HepG2 (cell line): ENCODE measurements at regions not wholly inside any gene's neighbourhood (a gene's known extent, or its start where the extent isn't known, plus 50 kb on each side); places are given as distances from the start of the nearest gene placed in this dataset.
A peak's percentile ranks its signal among the peaks of the same experiment; 100 is the strongest.

Source experiments
- ATAC-seq: fragments of 200-7000 bp; cut with Tn5 transposase; 3 replicates; pipeline ENCODE4 v1.9.1; 2020; ENCODE audit warnings: mild to moderate bottlenecking, moderate library complexity
- BruUV-seq: library from RNA; stranded (reverse); fragments of 400-500 nt; replicated peaks from 2 replicates; lab custom pipeline; 2021; lab: Mats Ljungman, UMichigan
- CTCF ChIA-PET: fragments of 300-600 bp; formaldehyde crosslinking; extraction: SDS; loops from one replicate; lab custom pipeline; 2021; ENCODE audit warnings: low total read pairs, inconsistent platforms, low intra/inter-chr PET ratio; lab: Yijun Ruan, JAX
- POLR2A ChIA-PET: fragments of 350-600 bp; sonication (Branson Sonifier 250); formaldehyde crosslinking; loops from one replicate; lab custom pipeline; 2020; ENCODE audit warnings: antibody characterized with exemption, inconsistent platforms; lab: Yijun Ruan, JAX
- DNase-seq: peaks from one replicate; pipeline ENCODE4 v3.0.0-alpha.2; 2015; ENCODE audit warnings: low spot score
- FAIRE-seq: peaks from 3 replicates; lab custom pipeline; 2011; peaks lifted over from hg19 to GRCh38; lab: Jason Lieb, UNC
- H2AFZ ChIP-seq: one replicate; pipeline ENCODE4 v1.6.1; 2011; ENCODE audit warnings: low read length, inconsistent platforms
- H3K27ac ChIP-seq: fragments of 300-600 bp; 3 replicates; pipeline ENCODE4 v1.8.0; 2011; ENCODE audit warnings: mixed run types, mild to moderate bottlenecking, mixed read lengths, low read length, inconsistent platforms; ENCODE audit not compliant: insufficient read depth; ENCODE audit errors: extremely low read length
- H3K27me3 ChIP-seq, 2 experiments: fragments of 200-600 bp in 1 of 2; 2 replicates in 1 of 2; 3 replicates in 1 of 2; pipeline versions ENCODE4 v1.6.0 to v1.8.0; 2011; ENCODE audit warnings: low read length in 2 of 2, mild to moderate bottlenecking in 2 of 2, moderate library complexity in 2 of 2, inconsistent platforms in 1 of 2; ENCODE audit not compliant: insufficient read depth in 2 of 2, control insufficient read depth in 1 of 2
- H3K36me3 ChIP-seq, 2 experiments: fragments of 200-600 bp in 1 of 2; replicated peaks in 1 of 2; 2 replicates in 1 of 2; 3 replicates in 1 of 2; pipeline versions ENCODE4 v1.5.1 to v1.8.0; 2011; ENCODE audit warnings: low read length in 2 of 2, inconsistent platforms in 1 of 2; ENCODE audit not compliant: insufficient read depth in 2 of 2, control insufficient read depth in 1 of 2
- H3K4me1 ChIP-seq: 2 replicates; pipeline ENCODE4 v1.5.1; 2012; ENCODE audit warnings: low read length, inconsistent platforms; ENCODE audit not compliant: insufficient read depth
- H3K4me2 ChIP-seq: 2 replicates; pipeline ENCODE4 v1.6.0; 2011; ENCODE audit warnings: low read depth, low read length, inconsistent platforms
- H3K4me3 ChIP-seq, 3 experiments: fragments of 200-600 bp in 1 of 3; sonication (generic), shearing (Covaris generic) in 1 of 3; replicated peaks in 1 of 3; 2 replicates each; pipeline ENCODE4 v1.5.1; 2011 to 2016; ENCODE audit warnings: low read length in 3 of 3, inconsistent platforms in 2 of 3, low read depth in 2 of 3, mild to moderate bottlenecking in 2 of 3, control low read depth in 1 of 3, mixed read lengths in 1 of 3; ENCODE audit not compliant: insufficient read depth in 1 of 3
- H3K79me2 ChIP-seq: one replicate; pipeline ENCODE4 v1.6.1; 2011; ENCODE audit warnings: low read length, inconsistent platforms; ENCODE audit not compliant: insufficient read depth
- H3K9ac ChIP-seq: 2 replicates; pipeline ENCODE4 v1.6.0; 2011; ENCODE audit warnings: mild to moderate bottlenecking, low read depth, low read length, inconsistent platforms; ENCODE audit not compliant: insufficient read depth
- H3K9me3 ChIP-seq: 2 replicates; pipeline ENCODE4 v1.5.1; 2012; ENCODE audit warnings: mild to moderate bottlenecking, low read length
- H4K20me1 ChIP-seq: 2 replicates; pipeline ENCODE4 v1.6.0; 2011; ENCODE audit warnings: inconsistent platforms, mild to moderate bottlenecking, low read length, moderate library complexity; ENCODE audit not compliant: insufficient read depth
- CEBPB ChIP-seq: IDR thresholded peaks from 2 replicates; pipeline ENCODE4 v1.6.1; 2011; ENCODE audit warnings: low read depth, low read length, improper control_type of control experiment, borderline replicate concordance
- EZH2 ChIP-seq: conservative IDR thresholded peaks from 2 replicates; pipeline ENCODE4 v1.6.1; 2012; ENCODE audit warnings: mild to moderate bottlenecking, low read depth, low read length, moderate library complexity
- JDP2 ChIP-seq: sonication (generic); formaldehyde crosslinking; IDR thresholded peaks from 2 replicates; pipeline ENCODE4 v1.8.1; 2022; ENCODE audit warnings: missing genetic modification reagents, borderline replicate concordance
- NKX3-1 ChIP-seq: sonication (generic); formaldehyde crosslinking; IDR thresholded peaks from 2 replicates; pipeline ENCODE4 v1.5.0; 2020; ENCODE audit warnings: missing genetic modification reagents
- THYN1 ChIP-seq: sonication (generic); formaldehyde crosslinking; IDR thresholded peaks from 2 replicates; pipeline ENCODE4 v1.8.1; 2023; ENCODE audit warnings: low read depth, mild to moderate bottlenecking, moderate library complexity, missing genetic modification reagents, borderline replicate concordance
- ZBTB2 ChIP-seq: sonication (generic); formaldehyde crosslinking; IDR thresholded peaks from 2 replicates; pipeline ENCODE4 v1.8.0; 2022; ENCODE audit warnings: low read depth, missing genetic modification reagents
- ZNF775 ChIP-seq: sonication (generic); formaldehyde crosslinking; IDR thresholded peaks from 2 replicates; pipeline ENCODE4 v1.4.0; 2020; ENCODE audit warnings: missing genetic modification reagents, mild to moderate bottlenecking, moderate library complexity, borderline replicate concordance
- WGBS: methylation state at CpG from one replicate; pipeline ENCODE4 v1.1.6; 2017; ENCODE audit warnings: low lambda C conversion rate; 5-methylcytosine and 5-hydroxymethylcytosine counted together
- in situ Hi-C: cut with HindIII; loops from 2 replicates; pipeline ENCODE4 v1.10.0; 2017; ENCODE audit warnings: low pct_unique_long_range_greater_than_20kb; ENCODE audit not compliant: extremely low pct_ligation_motif_present
- intact Hi-C: fragments of 100-400 bp; cut with micrococcal nuclease; formaldehyde crosslinking; loops from one replicate; pipeline ENCODE4 v1.10.0; 2022; ENCODE audit not compliant: unreplicated experiment
- TF ChIP-seq, protein P1 (sequence below), 2 experiments: sonication (generic) in 1 of 2; formaldehyde crosslinking in 1 of 2; IDR thresholded peaks; 2 replicates each; pipeline versions ENCODE4 v1.5.1 to v1.6.1; 2011 to 2020; ENCODE audit warnings: borderline replicate concordance in 1 of 2, low read depth in 1 of 2, low read length in 1 of 2, mild to moderate bottlenecking in 1 of 2, missing genetic modification reagents in 1 of 2, moderate library complexity in 1 of 2

GRCh38 chr2:116211719-116212118, 1602.8 kb upstream of the DDX18 start (continued):
- TF ChIP-seq, protein P1, sequence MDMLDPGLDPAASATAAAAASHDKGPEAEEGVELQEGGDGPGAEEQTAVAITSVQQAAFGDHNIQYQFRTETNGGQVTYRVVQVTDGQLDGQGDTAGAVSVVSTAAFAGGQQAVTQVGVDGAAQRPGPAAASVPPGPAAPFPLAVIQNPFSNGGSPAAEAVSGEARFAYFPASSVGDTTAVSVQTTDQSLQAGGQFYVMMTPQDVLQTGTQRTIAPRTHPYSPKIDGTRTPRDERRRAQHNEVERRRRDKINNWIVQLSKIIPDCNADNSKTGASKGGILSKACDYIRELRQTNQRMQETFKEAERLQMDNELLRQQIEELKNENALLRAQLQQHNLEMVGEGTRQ (IDR thresholded peaks at IDR 0.05; ENCODE audit: low read depth, low read length) = no peak
- TF ChIP-seq, protein P1 (CRISPR knock-in tag; IDR thresholded peaks at IDR 0.05; ENCODE audit: borderline replicate concordance) = no peak
- TF ChIP-seq NKX3-1 (CRISPR knock-in tag) = no peak
- no peak for TF ChIP-seq ZBTB2
- TF ChIP-seq ZNF775 = no peak
- no peak for TF ChIP-seq JDP2
- TF ChIP-seq EZH2 = no peak

GRCh38 chr2:116222793-116223192, 1591.7 kb upstream of the DDX18 start:
- Histone ChIP-seq H2AFZ (no peak overlapping the region), H3K27me3 (no peaks in the 10 kb centered on the region), H3K27ac (no peak overlapping the region), H3K79me2 (no peaks in the 10 kb centered on the region), H3K9ac (no peak overlapping the region), H4K20me1 (no peaks in the 10 kb centered on the region), H3K9me3 (peaks cover 90% of the 10 kb centered on the region), H3K36me3 (no peaks in the 10 kb centered on the region), H3K4me2 (no peak overlapping the region), H3K4me1 (no peaks in the 10 kb centered on the region), H3K4me3 (no peak overlapping the region)
- POLR2A ChIA-PET = no interaction called here
- in situ Hi-C loops = no loop called here
- no TSS peak for BruUV-seq
- intact Hi-C loops = no loop called here
- DNase-seq = no peak
- no peak for ATAC-seq
- TF ChIP-seq THYN1 (CRISPR knock-in tag) (no peak), CEBPB (peak; percentile 72)
- FAIRE-seq = no peak
- CTCF ChIA-PET = no interaction called here
- WGBS = 38% methylated on average over 4 of the region's 4 CpGs
